NCI-H146 (cell line): ENCODE measurements at regions not wholly inside any gene's neighbourhood (a gene's known extent, or its start where the extent isn't known, plus 50 kb on each side); places are given as distances from the start of the nearest gene placed in this dataset.
A peak's percentile ranks its signal among the peaks of the same experiment; 100 is the strongest.
"Not testable (repeated sequence)": the region's sequence is repeated elsewhere in the genome, so short reads cannot be mapped to it uniquely, and the experiment has no call there.

Experiments used
- DNase-seq: peaks from one replicate; lab custom pipeline; 2025; lab: John Stamatoyannopoulos, UW

DNA sequence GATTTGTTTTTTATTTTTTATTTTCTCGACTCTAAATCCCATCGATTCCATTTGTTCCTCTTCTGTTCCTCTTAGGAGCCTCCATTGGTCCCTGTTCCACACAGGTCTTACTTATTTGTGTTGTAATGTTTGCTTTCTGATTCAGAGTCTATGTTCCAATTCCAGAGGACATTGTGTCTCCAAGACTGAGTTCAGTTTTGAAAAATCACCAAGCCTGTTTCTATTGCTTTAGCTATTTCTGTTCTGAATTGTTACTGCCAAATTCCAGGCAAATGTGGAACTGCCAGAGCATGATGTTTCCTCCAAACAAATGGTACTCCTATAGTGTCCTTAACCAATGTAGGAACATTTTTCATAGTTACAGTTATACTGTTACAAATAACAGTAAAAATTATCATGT is 270.9 kb upstream of the SPTLC3 start:
- DNase-seq = no peak

DNA sequence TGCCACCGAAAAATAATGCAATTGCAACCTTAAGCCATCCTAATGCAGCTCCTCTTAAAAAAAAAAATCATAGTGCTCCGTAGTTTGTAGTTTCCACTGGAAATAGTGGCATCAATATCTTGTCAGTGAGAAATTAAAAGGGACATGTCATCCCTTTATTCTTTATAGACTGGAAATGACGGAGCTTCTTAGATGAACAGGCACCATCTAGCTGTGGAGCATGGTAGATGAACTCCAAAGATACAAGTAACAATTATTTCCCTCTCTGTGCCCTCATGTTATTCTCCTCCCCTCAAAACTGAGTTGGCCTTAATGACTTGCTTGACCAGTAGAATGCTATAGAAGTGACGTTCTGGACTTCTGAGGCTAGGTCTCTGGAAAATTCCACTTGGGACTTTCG is 268.1 kb upstream of the SPTLC3 start:
- no peak for DNase-seq

DNA sequence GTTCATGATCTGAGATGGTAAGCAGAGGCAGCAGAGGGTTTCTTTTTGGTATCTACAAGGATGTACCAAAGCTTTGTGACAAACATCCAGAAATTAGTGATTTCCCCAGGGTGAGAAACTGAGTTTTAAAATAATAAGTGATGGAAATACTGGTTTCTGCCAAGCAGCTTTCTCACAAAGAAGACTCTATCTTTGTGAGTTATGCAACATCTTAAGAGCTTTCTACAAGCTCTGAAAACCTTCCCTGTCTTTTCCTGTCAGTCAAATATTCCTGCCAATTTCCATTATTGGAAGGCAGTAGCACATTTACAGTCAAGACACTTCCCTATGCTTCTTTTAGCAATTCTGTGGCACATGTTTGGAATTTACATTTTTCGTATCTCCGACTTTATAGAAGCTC is 264.7 kb upstream of the SPTLC3 start:
- DNase-seq = no peak

DNA sequence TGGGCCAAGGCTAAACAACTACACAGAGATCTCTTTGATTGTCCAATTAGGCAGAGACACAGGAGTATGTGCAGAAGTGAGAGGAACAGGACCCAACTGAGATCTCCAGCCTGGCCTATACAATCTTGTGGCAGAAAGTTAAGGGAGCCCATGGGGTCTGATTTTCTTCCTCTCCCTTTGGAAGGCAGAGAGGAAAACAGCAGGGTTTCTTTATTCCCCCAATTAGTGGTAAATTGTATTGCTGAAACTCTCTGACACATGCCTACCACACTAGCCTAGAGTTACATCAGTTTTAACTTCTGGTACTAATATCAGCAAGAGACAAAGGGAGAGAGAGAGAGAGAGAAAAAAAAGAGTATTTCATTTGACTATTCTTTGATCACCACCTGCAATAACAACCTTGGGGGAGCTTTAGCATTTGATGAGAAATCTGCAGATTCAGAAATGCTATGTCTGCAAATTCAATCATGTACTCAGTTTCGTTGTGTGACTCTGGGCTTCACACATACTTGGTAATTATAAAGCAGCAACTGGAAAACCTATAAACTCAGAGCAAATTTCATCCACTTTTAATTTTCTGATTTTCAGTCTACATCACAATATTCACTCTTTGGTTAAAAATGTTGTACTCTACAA is 260.3 kb upstream of the SPTLC3 start:
- DNase-seq = peak; percentile 23

DNA sequence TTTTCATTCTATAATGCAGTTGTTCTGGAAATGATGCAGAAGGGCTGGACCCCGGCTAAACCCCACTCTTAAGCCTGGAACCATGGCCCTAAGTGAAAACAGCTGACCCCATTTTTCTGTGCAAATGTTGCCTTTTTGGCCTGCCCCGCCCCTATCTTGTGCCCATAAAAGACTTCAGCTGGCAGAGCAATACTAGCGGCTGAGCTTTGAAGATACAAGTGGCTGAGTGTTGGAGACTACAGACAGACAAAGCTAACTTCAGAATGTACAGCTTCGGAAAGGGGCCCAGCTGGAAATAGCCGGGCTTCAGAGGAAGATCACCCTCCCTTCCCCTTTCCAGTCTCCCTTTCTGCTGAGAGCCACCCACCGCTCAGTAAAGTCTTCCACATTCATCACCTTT is 258.6 kb upstream of the SPTLC3 start:
- no peak for DNase-seq

DNA sequence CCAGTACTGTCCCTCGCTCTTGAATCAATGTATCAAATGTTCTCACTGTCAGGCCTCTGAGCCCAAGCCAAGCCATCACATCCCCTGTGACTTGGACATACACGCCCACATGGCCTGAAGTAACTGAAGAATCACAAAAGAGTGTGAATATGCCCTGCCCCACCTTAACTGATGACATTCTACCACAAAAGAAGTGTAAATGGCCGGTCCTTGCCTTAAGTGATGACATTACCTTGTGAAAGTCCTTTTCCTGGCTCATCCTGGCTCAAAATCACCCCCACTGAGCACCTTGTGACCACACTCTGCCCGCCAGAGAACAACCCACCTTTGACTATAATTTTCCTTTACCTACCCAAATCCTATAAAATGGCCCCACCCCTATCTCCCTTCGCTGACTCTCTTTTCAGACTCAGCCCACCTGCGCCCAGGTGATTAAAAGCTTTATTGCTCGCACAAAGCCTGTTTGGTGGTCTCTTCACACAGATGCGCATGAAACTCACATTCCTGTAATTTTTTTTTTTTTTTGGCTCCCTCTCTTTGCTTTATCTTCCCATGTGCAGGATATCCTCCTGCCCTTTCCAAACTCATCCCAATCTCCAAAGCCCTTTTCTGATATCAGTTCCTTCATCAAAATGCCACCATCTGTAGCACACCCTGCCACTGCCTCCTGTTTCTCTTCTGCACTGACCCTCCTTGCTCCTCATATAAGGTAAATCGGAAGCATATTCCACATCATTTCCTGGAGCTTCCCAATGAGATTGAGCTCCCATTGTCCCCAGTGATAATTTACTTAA is 255.7 kb upstream of the SPTLC3 start:
- DNase-seq = not testable (repeated sequence)

DNA sequence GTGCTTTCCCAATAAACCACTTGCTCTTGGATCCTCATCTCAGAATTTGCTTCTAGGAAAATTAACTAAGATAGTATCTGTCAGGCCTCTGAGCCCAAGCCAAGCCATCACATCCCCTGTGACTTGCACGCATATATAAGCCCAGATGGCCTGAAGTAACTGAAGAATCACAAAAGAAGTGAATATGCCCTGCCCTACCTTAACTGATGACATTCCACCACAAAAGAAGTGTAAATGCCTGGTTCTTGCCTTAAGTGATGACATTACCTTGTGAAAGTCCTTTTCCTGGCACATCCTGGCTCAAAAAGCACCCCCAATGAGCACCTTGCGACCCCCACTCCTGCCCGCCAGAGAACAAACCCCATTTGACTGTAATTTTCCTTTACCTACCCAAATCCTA is 255.0 kb upstream of the SPTLC3 start:
- DNase-seq = not testable (repeated sequence)

DNA sequence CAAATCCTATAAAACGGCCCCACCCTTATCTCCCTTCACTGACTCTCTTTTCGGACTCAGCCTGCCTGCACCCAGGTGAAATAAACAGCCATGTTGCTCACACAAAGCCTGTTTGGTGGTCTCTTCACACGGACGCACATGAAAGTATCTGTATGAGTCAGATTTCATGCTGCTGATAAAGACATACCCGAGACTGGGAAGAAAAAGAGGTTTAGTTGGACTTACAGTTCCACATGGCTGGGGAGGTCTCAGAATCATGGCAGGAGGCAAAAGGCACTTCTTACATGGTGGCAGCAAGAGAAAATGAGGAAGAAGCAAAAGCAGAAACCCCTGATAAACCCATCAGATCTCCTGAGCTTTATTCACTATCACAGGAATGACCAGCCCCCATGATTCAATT is 249.3 kb upstream of the SPTLC3 start:
- DNase-seq = not testable (repeated sequence)

DNA sequence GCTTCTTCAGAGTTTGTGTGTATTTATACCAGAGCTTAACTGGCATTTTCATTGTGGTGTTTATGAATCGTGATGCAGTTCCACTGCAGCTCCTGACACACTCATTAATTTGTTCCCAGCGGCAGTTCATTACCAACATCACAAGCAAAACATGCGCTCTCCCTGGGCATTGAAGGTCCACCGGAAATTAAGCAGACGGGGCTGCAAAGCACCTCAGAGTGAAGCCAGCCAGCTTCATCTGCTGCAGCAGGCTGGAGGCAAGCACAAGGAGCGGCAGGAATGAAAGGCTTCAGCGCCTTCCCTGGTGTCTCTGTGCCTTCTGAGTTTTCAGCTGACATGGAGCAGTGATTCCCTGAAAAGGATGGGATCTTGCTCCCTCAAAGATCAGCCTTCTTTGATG is 246.0 kb upstream of the SPTLC3 start:
- peak; percentile 81 for DNase-seq

DNA sequence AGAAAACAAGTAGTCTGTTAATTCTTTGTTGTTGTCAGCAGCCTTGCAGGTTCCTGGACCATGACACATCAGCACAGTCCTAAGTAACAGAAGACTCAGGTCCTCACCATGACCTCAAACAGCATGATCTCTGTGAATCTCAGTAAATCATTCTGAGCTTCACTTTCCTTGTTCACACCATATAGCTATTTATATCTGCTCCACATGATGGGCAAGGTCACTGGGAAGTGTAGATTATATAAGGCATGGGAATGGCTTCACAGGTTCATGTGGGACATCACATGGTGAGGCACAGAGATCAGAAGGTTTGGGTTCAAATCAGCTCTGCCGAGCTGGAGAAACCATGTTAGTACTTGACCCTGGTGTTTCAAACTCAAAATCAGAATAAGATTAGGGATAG is 245.4 kb upstream of the SPTLC3 start:
- no peak for DNase-seq

DNA sequence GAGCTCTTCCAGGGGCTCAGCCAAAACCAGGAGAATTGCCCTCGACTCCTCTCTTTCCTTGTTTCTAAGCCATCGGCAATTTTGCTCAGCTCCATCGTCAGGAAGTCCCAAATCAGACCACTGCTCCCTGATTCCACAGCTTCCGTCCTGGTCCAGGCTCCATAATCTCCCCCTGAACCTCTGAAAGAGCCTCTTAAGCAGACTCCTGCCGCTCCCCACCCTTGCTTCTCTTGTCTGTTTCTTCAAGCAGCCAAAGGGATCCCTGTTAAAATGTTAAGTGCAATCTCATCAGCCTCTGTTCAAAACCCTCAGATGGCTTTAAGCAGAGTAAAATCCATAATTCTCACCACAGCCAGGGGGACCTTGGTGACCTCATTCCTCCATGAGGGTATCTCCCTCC is 244.7 kb upstream of the SPTLC3 start:
- no peak for DNase-seq

DNA sequence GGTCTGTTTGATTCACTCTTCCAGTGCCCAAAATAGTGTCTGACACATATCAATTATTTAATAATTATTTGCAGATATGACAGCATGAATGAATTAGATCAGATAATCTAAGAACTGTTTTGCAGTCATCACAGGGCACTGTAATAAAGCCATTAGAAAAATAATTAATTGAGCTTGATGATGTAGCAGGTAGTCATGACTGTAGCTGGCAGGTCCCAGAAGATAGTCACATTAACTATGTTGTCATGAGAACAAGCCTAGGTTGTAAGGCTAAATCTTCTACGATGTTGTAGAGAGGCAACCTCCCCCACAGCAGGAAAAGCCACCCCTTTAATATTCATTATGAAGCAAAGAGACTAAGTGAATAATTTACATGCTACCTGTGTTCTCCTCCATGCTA is 243.9 kb upstream of the SPTLC3 start:
- no peak for DNase-seq

DNA sequence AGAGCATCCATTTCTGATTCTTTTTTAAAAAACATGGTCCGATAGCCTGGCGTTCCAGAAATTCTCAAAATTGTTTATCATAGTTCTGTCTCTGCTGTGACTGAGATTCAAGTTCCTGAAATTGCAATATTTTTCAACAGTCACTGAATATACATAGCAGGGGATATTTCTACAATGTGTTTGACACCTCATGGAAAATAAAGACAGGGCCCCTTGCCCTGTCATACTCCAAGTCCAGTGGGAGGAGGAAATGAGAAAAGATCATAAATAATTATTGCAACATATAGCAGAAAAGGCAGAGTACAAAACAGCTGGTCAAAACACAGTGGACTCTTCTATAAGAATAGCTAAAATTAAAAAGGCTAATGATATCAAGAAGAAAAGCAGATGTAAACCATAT is 234.8 kb upstream of the SPTLC3 start:
- DNase-seq = no peak

DNA sequence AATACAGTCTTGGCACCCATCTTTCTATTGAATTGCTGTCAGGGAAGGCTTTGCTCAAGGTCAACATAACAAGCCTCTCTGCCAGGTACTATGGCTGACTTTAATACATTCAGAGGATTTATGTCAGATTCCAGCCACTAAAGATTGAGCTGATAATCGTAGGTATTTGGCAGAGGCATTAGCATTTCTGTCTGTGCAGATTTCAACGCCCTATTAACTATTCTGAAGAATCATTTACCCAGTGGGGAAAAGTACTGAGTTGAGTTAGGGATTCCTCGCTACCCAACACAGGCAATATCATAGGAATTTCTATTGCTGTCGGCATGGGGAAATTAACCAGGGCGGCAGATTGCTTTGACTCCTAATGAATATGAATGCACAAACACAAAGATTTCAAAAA is 233.7 kb upstream of the SPTLC3 start:
- DNase-seq = no peak

DNA sequence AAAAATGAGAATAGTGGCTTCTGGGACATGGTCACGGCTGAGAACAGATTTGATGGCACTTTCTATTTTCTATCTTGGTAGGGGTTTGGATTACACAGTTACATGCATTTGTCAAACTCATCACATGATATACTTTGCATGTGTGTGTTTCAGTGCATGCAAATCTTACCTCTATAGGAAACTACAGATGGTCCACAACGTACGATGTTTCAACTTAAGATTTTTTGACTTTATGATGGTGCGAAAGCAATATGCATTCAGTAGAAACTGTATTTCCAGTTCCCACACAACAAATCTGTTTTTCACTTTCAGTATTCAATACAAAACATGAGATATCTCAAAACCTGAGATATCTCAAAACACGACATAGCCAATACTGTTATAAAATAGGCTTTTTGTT is 231.8 kb upstream of the SPTLC3 start:
- DNase-seq = no peak

DNA sequence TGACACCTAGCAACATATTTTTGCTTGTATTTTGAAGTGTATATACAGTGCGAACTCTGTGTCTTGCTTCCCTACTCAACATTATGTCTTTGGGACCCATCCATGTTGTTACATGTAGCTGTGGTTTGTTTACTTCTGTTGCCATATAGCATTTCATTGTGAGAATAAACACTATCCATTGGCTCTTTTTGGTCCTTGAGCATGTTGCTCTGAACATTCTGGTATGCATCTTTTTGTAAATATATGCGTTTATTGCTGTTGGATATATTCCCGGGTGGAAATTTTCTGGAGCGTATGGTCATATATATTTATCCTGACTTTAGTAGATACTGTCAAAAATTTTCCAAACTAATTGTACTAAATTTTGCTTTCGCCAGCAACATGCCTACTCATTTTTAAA is 222.5 kb upstream of the SPTLC3 start:
- no peak for DNase-seq

DNA sequence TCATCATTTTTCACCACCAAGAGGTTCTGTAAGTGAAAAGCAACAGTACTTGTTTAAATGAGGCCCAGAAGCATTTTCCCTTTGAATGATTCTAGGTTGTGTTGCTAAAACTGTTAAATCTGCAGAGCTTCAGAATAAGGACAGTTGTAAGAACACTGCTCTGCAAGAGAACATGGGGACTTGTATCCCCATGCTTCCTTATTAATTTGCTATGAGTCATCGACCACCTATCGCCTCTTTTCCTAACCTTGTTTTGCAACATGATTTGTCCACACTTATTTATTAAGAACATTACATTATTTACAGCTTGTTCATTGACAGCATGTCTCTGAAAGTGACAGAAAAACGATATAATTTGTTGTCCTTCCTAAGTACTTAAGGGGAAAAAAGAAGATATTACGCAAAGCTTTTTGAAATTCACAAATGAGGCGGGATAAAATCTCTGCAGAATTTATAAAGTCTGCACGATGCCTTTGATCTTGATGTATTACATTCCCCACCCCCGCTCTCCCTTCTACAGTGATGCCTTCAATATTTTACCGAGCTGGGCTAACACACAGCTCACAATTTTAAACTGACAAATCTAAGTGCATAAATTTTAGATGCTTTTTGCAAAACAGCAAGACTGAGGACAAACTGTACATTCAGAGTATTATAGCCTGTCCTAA is 220.0 kb upstream of the SPTLC3 start:
- no peak for DNase-seq

DNA sequence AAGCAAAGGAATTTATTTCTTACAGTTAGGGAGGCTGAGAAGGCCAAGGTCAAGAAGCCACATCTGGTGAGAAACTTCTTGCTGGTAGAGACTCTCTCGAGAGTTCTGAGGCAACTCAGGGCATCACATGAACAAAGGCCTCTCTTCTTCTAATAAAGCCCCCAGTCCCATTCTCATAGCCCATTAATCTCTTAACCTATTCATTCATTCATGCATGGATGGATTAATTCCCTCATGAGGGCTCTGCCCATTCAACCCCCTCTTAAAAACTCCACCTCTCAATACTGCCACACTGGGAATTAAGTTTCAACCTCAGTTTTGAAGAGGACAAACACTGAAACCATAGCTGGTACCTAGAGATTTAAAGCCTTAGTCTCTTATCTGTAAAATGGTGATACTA is 217.9 kb upstream of the SPTLC3 start:
- no peak for DNase-seq

DNA sequence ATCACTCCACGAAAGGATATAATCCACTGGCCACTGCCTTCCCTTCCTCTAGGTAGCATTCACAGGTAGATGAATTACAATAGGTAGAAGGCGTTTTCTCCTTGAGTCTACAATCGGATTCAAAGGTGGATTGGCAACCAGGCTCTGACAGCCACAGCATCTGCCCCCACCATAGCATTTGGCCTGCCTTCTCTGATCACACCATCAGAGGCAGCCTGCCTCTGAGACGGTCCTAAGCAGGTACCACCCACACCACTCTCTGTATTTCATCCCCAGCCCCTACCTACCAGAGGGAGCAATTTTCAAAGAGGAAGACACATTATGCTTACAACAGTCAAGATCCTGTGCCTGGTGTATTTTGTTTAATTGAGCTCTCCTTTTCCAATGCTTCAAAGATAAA is 210.5 kb upstream of the SPTLC3 start:
- DNase-seq = no peak

DNA sequence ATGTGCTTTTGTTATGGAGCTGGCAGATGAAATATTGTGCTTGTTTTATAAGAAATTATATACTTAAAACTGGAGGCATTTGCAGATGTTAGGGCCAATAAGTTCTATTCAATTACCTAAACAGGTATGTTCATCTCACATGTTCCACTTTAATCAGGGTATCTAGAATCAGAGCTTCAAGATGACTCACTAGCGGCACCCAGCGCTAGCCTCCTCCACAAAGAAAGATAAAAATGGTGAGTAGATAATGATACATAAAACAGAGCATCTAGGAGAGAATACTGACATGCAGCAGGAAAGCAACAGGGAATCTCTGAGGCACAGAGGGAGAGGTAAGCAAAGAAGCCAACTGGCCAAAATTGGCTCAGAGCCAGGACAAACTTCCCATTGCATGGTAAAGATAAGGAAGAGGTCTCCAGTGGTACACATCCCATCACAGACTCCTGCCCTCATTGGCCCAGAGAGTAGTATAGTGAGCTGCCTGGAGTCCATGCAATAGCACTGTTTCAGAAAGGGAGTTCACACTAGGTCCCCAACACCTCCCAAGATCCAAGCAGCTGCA is 200.7 kb upstream of the SPTLC3 start:
- DNase-seq = no peak

DNA sequence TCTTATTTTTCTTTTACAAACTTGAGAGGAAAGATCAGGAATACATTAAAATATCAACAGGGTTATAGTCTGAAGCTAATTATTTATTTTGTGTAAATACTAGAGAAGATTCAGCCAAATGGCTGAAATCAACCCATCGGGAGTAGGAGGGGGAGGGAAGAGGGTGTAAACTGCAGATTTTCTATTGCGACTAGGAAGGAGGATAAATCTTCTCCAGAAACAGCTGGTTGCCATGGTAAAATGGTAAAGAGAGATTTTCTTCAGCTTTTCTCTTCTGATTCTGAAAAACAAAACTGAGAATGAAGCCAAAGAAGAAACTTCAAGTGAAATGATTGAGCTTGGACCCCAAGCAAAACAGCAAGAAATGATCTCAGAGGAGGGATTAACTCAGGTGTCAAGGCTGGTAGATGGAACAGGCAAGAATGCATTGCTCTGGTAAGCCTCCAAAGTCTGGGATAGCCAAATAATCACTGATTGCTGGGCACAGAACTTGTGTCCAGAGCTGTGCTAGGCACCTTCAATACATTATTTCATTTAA is 193.5 kb upstream of the SPTLC3 start:
- DNase-seq = no peak

DNA sequence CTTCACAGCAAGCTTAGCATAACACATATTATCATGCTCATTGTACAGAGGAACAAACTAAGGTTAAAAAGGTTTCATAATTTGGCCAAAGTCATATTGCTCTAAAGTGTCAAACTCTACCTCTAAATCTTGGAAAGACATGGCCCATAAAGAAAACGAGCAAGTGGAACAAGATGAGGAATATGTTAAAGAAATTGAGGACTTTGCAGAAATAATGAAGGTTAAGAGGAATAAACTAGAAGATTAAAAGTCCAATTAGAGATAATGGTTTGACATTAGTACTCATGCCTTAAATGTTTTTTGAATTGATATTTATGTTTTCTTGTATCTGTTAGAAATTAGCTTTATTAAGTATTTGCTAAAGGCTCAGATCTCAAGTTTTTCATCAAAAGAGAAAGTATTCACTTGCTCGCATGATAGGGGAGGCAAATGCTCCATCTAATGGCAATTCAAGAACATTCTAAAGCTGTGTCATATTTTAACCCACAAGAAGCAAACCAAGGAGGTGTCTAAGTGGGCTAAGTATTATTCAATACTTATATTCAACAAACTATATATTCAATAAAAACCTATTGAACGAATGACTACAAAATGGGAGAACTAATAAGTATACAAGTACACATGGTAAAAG is 192.9 kb upstream of the SPTLC3 start:
- no peak for DNase-seq
